Pancreas (tissue), 10 donors: ENCODE measurements at regions not wholly inside any gene's neighbourhood (a gene's known extent, or its start where the extent isn't known, plus 50 kb on each side); places are given as distances from the start of the nearest gene placed in this dataset.

Experiments used
- ATAC-seq, 4 donors: fragments of 200-7000 bp; cut with Tn5 transposase; one replicate each; pipeline versions ENCODE4 v1.8.0 to v1.9.1; 2020; ENCODE audit warnings: mild to moderate bottlenecking in 4 of 4, moderate library complexity in 4 of 4
- DNase-seq, 6 donors: peaks; one replicate each; pipeline ENCODE4 v3.0.0-alpha.2; 2020
- FAIRE-seq: peaks from 2 replicates; lab custom pipeline; 2012; peaks lifted over from hg19 to GRCh38; lab: Jason Lieb, UNC
- H3K27ac ChIP-seq, 4 donors: fragments of 200-600 bp; sonication (generic); 1 replicate in 3 of 4; 2 replicates in 1 of 4; pipeline versions ENCODE4 v1.5.0 to v1.8.0; 2020
- H3K27me3 ChIP-seq, 4 donors: fragments of 200-600 bp; one replicate each; pipeline ENCODE4 v1.8.0; 2021
- H3K36me3 ChIP-seq, 3 donors: fragments of 200-600 bp; sonication (generic) in 1 of 3; one replicate each; pipeline versions ENCODE4 v1.5.0 to v1.8.0; 2020 to 2021
- H3K4me1 ChIP-seq, 3 donors: fragments of 200-600 bp; one replicate each; pipeline ENCODE4 v1.8.0; 2021
- H3K4me3 ChIP-seq, 4 donors: fragments of 200-600 bp; sonication (generic) in 2 of 4; one replicate each; pipeline versions ENCODE4 v1.5.0 to v1.8.0; 2020 to 2021
- H3K9me3 ChIP-seq, 4 donors: fragments of 200-600 bp; one replicate each; pipeline ENCODE4 v1.8.0; 2021
- CTCF ChIP-seq, 4 donors: fragments of 200-600 bp; sonication (generic) in 3 of 4; IDR thresholded peaks; one replicate each; pipeline versions ENCODE4 v1.5.0 to v1.8.0; 2021; ENCODE audit warnings: antibody characterized with exemption in 4 of 4
- WGBS, 2 donors: extraction: QIAGEN DNeasy Blood & Tissue Kit; methylation state at CpG; one replicate each; pipeline ENCODE4 v1.1.7; 2013; 5-methylcytosine and 5-hydroxymethylcytosine counted together
- intact Hi-C, 3 donors: fragments of 100-400 bp; cut with DNase I; formaldehyde crosslinking; loops; one replicate each; pipeline versions ENCODE4 v1.11.1 to v1.14.2; 2022
- donor health status: healthy with polysubstance abuse.
- donor health status: DM: no; HTN: no; CAD: no; lungs with moderate emphysema.
- donor health status: DM: no; HTN: no; CAD: no.
- donor health status: control.
- donor health status: control.
- donor health status: Bipolar disorder and iron deficiency.
- donor health status: DM: yes; HTN: yes; CAD: no.
- donor health status: DM: no; HTN: no; CAD: no.
- donor health status: DM: no; HTN: no; CAD: no.
- donor health status: DM: yes; HTN: yes; CAD: no.

GRCh38 chr7:8314566-8314965, 52.6 kb upstream of the ICA1 start:
- no peaks in the 10 kb centered on the region for H3K4me1 ChIP-seq
- FAIRE-seq, result no peak
- no peak overlapping the region for H3K4me3 ChIP-seq
- H3K36me3 ChIP-seq, result no peaks in the 10 kb centered on the region
- no peak for DNase-seq
- H3K27me3 ChIP-seq, result no peaks in the 10 kb centered on the region
- H3K27ac ChIP-seq, result no peak overlapping the region
- no peak for TF ChIP-seq CTCF (IDR thresholded peaks at IDR 0.05)
- 44 to 60% methylated on average over 1 of the region's 1 CpG for WGBS, 2 donors
- no peaks in the 10 kb centered on the region for H3K9me3 ChIP-seq
- no peak for ATAC-seq
- intact Hi-C loops, result no loop called here

GRCh38 chr7:8319115-8319514, 57.1 kb upstream of the ICA1 start:
- no peak for FAIRE-seq
- H3K36me3 ChIP-seq, result no peaks in the 10 kb centered on the region
- WGBS, 2 donors, result 86 to 94% methylated on average over 1 of the region's 1 CpG
- no peak overlapping the region for H3K27ac ChIP-seq
- H3K9me3 ChIP-seq, result no peaks in the 10 kb centered on the region
- H3K27me3 ChIP-seq, result no peaks in the 10 kb centered on the region
- H3K4me1 ChIP-seq, result no peaks in the 10 kb centered on the region
- H3K4me3 ChIP-seq, result no peak overlapping the region
- intact Hi-C loops, result no loop called here
- no peak for TF ChIP-seq CTCF (IDR thresholded peaks at IDR 0.05)
- no peak for DNase-seq
- no peak for ATAC-seq

- Histone ChIP-seq H3K4me1 (no peaks in the 10 kb centered on the region), H3K9me3 (no peaks in the 10 kb centered on the region), H3K36me3 (no peaks in the 10 kb centered on the region), H3K27ac (no peak overlapping the region), H3K4me3 (no peak overlapping the region), H3K27me3 (no peaks in the 10 kb centered on the region)
- no peak for ATAC-seq
- intact Hi-C loops, result no loop called here
- no peak for DNase-seq
- WGBS, 2 donors, result 58 to 60% methylated on average over 1 of the region's 1 CpG
- no peak for FAIRE-seq
- no peak for TF ChIP-seq CTCF (IDR thresholded peaks at IDR 0.05)
These were observed 58.2 kb upstream of the ICA1 start for GRCh38 chr7:8320174-8320573.

- Histone ChIP-seq H3K36me3 (no peaks in the 10 kb centered on the region), H3K27me3 (no peaks in the 10 kb centered on the region), H3K4me1 (no peaks in the 10 kb centered on the region), H3K9me3 (no peaks in the 10 kb centered on the region), H3K4me3 (no peak overlapping the region), H3K27ac (no peak overlapping the region)
- intact Hi-C loops, result no loop called here
- DNase-seq, result no peak
- FAIRE-seq, result no peak
- ATAC-seq, result no peak
- no peak for TF ChIP-seq CTCF (IDR thresholded peaks at IDR 0.05)
These were observed 59.3 kb upstream of the ICA1 start for GRCh38 chr7:8321312-8321711.

GRCh38 chr7:8322667-8323066, 60.7 kb upstream of the ICA1 start:
- WGBS, 2 donors, result 17 to 31% methylated on average over 1 of the region's 1 CpG
- no peak for TF ChIP-seq CTCF (IDR thresholded peaks at IDR 0.05)
- intact Hi-C loops, result no loop called here

More at GRCh38 chr7:8322667-8323066, 60.7 kb upstream of the ICA1 start:
- Histone ChIP-seq H3K9me3 (no peaks in the 10 kb centered on the region), H3K36me3 (no peaks in the 10 kb centered on the region), H3K27ac (no peak overlapping the region), H3K4me3 (no peak overlapping the region), H3K27me3 (no peaks in the 10 kb centered on the region), H3K4me1 (no peaks in the 10 kb centered on the region)
- no peak for FAIRE-seq
- no peak for ATAC-seq
- no peak for DNase-seq
